Kidney capillary endothelial cell (primary cell): ENCODE measurements at regions not wholly inside any gene's neighbourhood (a gene's known extent, or its start where the extent isn't known, plus 50 kb on each side); places are given as distances from the start of the nearest gene placed in this dataset.
A peak's percentile ranks its signal among the peaks of the same experiment; 100 is the strongest.

Experiments
- DNase-seq: peaks from one replicate; pipeline ENCODE4 v3.0.0-alpha.2; 2018; ENCODE audit warnings: low spot score

DNA sequence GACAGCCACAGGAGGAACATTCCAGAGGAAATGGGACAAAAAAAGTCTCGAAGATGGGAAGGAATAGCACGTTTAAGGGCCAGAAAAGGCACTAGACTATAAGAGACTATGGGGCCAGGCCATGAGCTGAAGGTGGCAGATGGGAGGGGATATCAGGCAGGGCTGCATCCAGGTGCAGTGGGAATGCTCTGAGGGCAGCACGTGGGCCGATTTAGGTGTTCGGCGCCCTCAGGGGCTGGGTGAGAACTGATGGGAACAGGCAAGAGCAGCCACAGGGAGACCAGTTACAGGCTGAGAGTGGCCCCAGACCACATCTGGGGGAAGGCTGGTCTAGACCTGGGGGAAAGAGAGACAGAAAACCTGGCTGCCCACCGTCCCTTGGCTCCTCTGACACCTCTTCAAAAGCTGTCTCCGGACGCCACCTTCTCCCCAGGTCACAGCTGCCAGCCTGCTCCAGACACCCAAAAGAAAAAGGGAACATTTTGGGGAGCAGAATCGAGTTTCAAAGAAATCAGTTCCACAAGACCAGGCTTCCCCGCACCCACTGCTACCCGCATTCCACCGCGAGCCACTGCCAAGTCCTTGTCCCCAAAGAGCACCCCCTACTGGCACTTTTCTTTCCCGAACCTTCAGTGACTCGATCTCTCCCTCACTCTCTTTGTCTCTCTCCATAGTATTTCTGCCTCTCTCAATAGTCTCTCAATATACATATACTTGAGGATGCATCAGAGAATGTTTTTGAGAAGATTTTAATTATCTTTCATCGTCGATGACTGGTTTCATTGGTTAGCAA is 190.1 kb upstream of the AGAP1 start:
- DNase-seq, result no peak

DNA sequence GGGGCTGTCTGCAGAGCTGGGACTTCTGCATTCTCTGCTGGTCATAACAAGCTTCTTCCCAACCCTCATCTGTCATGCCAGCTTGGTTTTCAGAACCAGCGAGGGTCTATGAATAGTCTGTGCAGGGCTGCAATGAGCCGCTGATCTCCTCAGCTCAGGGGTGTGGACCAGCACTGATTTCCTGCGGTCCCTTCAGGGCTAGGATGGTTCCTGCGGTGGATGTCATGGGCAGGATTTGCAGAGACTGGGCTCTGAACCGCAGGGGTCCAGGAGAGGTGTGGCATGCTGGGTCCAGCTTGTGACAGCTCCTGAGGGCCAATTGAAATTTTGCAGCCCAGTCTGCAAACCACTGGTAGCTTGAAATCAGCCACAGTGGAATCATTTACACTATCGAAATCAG is 188.2 kb upstream of the AGAP1 start:
- no peak for DNase-seq

DNA sequence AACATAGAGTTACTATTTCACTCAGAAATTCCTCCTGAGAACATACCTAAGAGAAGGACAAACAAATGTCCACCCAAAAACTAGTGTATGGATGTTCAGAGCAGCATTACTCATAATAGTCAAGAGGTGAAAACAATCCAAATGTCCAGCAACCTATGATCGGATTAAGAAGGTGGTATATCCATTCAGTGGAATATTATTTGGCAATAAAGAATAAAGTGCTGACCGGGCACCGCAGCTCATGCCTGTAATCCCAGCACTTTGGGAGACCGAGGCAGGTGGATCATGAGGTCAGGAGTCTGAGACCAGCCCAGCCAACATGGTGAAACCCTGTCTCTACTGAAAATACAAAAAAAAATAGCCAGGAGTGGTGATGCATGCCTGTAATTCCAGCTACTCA is 182.8 kb upstream of the AGAP1 start:
- no peak for DNase-seq

DNA sequence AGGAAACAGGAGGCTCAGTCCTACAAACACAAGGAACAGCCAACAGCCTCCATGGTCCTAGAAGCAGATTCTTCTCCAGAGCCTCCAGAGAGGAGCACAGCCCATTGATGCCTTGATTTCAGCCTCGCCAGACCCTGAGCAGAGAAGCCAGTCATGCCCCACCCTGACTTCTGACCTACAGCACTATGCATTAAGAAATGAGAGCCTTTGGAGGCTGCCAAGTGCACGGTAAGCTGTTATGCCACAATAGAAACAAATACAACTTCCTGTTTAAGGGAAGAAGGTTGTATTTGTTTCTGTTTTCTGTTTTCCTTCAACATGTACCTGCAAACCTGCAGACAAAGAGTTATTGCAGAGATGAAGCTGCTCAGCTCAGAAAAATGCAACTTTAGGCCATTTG is 181.3 kb upstream of the AGAP1 start:
- DNase-seq, result no peak

DNA sequence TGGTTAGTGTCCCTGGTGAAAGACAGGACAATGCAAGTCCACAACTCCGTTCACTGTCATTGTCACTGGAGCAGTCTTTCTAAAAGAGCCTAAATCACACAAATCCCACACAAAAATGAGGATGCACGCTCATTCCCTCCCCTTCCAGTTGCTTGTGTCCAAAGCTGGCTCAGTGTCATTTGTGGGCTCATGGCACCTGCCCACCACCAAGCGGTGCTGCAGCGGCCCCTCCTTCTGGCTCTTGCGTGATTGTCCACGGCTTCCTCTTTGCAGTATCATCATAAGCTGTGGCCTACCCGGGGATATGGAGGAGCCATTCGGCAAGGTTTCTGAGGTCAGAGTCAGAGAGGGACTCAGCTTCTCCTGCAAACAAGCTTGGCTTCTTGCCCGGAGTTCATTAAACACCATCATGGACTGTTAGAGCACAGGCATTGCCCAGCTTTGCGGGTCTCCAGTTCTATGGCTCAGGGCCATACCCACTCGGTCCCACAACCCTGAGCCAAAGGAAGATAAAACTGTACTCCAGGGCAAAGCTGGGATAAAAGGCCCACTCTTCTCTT is 179.4 kb upstream of the AGAP1 start:
- DNase-seq, result no peak

DNA sequence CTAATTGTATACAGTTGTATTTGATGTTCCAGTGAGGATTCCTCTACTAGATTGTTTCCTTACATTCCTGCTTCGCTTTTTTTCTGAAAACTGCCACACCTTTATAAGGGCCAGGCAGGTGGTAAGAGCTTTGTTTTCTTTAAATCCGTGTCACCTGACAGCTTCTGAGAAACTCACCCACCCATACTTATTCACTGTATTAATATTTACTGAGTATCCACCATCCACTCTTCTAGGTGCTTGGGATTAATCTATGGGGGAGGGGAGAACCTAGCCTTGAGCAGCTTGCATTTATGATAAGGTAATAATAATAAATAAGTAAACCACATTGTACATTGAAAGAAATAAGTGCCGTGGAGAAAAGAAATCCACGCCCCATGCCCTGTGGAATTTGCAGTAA is 174.7 kb upstream of the AGAP1 start:
- DNase-seq, result no peak

DNA sequence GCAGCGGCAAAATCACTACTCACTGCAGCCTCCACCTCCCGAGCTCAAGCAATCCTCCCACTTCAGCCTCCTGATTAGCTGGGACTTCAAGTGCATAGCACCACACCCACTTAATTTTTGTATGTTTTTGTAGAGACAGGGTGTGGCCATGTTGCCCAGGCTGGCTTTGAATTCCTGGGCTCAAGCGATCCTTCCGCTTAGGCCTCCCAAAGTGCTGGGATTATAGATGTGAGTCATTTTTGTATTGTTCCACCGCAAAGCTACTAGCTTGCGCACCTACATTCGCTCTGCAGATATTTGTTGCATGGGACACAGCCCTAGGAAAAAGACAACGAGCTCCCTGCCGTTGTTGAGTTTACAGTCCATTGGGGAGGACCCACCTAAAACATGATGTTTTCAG is 173.5 kb upstream of the AGAP1 start:
- no peak for DNase-seq

DNA sequence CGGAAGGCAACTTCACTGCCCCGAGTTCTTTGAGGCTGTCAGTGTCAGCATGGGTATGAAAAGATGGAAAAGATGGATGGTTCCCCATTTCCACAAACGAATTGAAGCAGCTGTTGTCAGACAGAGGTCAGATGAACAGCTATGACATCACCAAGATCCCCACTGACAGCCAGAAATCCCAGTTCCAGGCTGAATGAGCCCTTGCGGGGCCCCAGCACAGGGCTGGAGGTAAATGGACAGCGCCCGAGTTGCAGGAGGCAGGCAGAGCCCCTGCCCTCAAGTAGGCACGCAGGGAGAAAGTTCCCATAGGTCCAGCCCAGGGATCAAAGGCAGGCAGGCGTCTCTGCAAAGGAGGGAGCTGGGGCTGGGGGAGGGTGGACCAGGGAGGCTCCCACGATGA is 169.5 kb upstream of the AGAP1 start:
- no peak for DNase-seq

DNA sequence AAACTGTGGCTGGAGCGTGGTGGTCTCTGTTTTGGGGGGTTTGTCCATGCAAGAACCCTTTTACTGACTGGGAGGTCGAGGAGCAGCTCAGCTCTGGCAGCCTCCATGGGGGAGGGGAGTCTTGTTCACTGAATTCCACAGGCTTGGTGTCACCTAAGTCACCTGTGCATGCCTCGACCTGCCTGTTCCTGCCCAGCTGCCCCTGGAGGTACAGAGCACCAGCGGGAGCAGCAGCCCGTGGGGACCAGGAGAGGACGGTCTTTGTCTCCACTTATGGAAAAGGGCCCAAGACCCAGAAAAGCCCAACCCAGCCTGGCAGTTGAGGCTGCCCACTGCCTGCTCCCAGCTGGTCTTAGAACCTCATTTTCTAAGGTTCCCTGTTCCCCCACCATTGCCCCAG is 168.7 kb upstream of the AGAP1 start:
- DNase-seq, result no peak

DNA sequence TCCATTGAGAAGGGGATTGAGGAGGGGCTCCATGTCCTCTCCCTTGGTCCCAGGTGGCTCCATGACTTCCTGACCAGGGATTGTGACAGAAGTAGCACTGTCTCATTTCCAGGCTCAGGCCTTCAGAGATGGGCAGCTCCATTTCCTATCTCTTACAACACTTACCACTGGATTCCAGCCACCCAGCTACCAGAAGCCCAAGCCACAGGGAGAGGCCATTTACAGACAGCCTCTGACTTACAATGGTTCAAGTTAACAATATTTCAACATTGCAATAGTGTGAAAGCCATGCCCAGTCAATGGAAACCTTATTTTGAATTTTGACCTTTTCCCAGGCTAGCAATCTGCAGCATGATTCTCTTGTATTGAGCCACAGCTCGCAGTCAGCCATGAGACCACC is 164.9 kb upstream of the AGAP1 start:
- DNase-seq, result no peak

DNA sequence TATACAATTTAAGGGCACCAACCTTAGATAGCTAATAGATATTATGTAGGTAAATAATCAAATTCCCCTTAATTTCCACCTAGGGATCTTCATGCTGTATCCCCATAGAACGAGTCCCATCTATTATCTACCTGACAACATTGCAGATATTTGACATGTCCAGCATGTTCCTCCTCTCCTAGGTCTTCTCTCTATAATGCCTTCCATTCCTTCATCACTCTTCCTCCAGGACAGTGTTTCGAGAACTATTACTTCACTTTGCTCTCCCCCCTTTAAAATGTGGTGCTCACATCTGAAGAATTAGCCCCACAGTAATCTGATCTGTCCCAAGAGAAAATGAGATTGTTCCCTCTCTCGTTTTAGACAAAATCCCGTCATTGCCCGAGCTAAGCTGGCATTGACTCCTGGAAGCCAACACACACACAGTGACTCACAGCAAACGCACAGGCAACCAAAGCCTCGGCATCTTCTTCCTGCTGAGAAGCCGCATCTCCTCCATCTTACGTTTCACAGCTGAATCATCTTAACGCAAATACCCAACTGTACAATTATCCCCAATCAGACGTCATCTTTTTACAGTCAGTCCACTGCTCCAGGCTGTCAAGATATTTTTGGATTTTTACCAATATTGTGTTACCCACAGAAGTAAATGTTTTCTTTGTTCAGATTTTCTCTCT is 162.9 kb upstream of the AGAP1 start:
- no peak for DNase-seq

DNA sequence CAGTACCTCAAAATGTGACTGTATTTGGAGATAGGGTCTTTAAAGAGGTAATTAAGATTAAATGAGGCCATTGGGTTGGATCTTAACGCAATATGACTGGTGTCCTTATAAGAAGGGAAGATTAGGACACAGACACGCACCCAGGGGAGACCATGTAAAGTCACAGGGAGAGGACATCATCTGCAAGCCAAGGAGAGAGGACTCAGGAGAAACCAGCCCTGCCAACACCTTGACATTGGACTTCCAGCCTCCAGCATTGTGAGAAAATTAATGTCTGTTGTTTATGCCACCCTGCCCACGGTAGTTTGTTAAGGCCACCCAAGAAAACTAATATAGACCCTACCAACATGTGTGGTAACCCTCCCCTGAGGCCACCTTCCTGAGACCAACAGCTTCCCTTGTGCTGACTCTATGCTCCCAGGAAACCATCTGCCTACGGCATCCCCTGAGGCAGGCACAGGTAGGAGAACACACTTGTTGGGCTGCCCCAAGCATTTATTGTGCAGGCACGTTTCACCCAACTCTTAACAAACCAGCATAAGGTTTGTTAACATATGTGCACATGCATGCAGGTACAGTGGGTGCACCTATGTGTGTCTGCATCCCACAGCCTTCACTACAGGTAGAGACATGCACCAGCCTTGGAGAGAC is 161.5 kb upstream of the AGAP1 start:
- no peak for DNase-seq

DNA sequence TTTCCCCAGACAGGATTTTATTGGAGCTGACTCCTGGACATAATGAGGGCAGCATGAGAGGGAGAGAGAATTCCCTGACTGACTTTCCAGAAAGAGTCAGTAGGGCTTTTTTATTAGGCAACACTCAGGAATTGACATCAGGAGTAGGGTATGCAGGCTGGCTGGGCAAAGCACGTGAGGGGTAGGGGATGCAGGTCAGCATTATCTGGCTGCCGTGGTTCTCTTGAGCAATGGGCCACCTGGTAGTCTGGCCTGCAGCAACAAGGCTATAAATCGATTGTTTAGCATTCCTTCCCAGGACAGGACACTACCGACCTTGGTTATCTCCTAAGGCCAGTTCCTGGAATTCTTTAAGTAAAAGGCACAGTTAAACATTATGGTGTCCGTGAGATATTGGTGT is 160.8 kb upstream of the AGAP1 start:
- DNase-seq, result no peak

DNA sequence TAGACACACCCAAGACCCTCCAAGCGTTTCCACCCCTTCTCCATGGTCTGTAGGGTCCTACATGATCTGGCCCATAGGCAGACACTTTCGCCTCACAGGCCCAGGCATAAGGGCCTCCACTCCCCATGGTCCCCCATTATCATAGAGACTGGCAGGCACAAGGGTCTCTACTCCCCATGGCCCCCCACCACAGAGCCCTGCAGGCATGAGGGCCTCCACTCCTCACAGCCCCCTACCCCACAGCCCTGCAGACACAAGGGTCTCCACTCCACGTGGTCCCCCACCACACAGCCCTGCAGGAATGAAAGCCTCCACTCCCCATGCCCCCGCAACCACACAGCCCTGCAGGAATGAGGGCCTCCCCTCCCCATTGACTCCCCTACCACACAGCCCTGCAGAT is 159.7 kb upstream of the AGAP1 start:
- no peak for DNase-seq

DNA sequence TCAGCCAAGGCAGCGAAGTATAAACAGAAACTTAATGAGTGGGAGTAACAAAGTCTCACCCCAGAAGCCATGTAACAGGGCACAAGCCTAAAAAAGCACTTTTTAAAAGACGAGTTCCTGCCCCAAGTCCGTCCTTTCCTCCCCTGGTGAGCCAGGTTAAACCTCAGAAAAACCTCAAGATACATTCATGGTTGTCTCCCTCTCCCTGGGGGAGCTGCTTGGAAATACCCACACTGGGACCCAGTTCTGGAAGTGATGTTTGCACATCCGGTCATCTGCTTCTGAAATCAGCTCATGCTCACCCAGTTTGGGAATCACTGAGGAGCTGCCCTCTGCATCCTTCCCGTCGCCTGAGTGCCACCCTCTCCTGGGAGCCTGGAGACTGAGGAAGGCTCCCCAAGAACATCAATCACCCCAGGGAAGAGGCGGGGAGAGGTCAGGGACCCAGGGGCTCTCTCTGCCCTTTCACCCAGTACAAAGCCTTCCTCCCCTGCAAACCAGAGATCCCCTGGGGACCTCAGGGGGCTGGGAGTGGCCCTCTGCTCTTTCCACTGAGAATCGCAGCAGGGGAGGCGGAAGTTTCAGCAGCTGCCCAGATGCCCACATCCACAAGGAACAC is 150.6 kb upstream of the AGAP1 start:
- no peak for DNase-seq

DNA sequence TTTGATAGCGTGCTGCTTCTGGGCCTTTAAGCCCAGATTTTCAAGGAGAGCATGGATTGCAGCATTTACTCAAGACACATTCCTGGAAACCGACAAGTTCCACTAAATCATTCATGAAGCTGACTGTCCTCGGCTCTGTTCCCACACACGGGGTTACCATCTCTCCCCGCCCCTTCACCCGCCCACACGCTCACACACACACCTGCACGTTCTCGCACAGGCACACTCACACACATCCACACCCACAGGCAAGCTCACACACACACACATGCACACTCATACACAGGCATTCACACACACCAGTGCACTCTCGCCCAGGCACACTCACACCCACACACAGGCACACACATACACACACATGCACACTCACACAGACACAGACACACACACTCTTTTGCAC is 150.0 kb upstream of the AGAP1 start:
- DNase-seq, result no peak

DNA sequence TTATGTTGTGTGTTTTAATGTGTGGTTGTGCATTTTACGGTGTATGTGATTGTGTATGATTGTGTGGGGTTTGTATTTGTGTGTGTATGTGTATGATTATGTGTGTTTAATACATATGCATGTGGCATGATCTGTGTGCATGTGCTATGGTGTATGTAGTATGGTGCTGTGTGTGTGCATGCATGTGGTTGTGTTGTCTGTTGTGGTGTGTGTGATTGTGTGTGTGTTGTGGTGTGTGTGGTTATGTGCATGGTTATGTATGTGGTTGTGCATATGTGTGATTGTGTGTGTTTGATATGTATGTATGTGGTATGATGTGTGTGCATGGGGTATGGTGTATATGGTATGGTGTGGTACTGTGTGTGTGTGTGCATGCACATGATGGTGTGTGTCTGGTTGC is 148.1 kb upstream of the AGAP1 start:
- no peak for DNase-seq

DNA sequence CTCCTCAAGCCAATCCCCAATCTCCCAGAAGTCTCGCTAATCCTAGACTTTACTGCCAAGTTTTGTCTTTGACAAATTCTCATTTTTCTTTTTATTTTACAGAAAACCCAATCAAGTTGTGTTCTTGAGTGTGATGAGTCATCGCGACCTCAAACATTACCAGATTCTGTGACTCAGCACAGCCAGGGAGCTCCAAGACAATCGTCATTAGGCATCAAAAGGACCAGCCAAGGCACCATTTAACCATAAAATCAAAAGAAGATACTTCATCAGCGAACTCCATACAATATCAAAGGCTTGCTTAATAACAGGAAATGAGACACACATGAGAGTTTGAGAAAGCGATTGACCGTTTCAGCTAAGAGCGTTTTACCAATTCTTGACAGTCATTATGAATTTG is 146.2 kb upstream of the AGAP1 start:
- DNase-seq, result peak; percentile 36

DNA sequence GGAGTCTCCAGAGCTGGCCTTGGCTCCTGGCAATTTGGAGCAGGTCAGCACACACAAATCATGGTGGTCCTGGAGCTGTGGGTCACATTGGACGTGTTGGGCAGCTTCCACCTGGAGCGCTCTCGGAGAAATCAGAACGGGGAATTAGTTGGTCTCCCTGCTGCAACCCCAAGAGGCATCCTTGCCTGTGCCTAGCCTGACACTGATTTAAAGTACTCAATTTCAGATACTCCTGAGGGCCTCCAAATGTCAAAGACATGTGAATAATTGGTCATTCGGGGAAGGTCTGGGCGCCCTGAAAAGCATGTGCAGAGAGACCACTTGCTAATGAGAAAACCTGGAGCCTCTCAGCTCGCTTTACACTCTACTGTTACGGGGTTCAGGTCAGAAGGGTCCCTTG is 145.5 kb upstream of the AGAP1 start:
- DNase-seq, result no peak

DNA sequence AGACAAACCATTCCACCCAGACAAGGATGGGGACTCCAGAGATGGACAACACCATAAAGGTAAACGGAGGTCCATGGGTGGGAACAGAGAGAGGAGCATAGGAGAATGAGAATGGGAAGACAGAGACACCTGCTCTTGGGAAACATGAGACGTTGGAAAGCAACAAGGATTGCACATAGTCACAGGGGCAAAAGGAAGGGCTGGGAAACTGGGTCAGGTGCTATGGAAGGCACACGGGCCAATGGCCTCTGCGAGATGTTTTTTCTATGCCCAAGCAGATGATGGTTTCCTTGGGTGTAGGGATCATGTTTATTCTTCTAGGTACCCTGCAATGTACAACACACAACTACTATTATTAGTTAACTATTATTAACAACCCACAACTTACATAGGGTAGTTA is 143.6 kb upstream of the AGAP1 start:
- no peak for DNase-seq

DNA sequence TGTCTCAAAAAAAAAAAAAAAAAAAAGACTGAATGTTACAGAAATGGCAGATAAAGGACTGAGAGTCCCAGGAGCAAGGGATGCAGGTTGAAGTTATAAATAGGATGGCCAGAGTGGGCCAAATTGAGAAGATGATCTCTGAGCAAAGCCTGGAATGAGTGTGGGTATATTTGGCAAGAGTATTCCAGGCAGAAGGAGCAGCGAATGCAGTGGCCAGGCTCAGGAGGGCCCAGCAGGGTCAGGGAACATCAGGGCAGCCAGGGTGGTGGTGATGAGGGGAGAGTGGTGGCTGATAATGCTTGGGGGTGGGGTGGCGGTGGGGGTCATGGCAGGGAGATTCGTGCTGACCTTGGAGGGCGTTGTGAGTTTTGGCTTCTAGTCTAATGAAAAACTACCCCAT is 141.3 kb upstream of the AGAP1 start:
- no peak for DNase-seq

DNA sequence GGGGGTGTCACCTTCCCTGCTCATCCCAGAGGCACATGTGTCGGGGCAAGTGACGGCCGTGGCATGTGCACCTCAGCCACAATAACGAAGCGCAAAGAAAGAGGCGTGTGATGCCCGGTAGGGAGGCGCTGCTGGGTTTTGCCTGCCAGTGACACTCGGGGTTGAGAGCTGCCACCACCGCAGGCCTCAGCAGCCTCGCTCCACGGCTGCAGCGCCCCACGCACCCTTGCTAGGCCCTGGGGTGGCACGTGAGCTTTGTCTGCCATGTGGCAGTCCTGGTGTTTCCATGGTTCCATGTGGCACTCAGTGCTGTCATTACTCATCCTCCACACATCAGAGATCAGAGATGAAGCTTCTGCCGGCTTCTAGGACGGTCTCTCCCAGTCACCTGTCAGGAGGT is 136.0 kb upstream of the AGAP1 start:
- DNase-seq, result no peak

DNA sequence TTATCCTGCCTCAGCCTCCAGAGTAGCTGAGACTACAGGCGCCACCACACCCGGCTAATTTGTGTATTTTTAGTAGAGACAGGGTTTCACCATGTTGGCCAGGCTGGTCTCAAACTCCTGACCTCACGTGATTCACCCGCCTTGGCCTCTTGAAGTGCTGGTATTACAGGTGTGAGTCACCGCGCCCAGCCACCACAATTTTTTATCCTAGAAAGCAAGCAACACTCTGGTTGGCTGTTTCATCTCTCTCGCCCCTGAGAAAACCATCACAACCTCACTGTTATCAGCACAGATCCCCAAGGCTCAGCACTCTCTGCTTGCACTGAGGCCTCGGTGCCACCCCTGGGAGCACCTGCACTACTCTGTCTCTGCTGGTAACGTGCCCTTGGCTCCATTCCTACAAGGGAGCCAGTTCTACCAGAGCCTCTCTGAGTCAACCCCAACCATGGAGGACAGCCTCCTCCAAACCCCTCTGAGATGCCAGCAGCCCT is 134.8 kb upstream of the AGAP1 start:
- no peak for DNase-seq
